GM19238 (cell line): ENCODE measurements at regions not wholly inside any gene's neighbourhood (a gene's known extent, or its start where the extent isn't known, plus 50 kb on each side); places are given as distances from the start of the nearest gene placed in this dataset.

Experiments used
- DNase-seq: peaks from one replicate; pipeline ENCODE4 v3.0.0; 2011; ENCODE audit warnings: low spot score; ENCODE audit not compliant: insufficient read length

- DNase-seq = no peak
These were observed 51.9 kb upstream of the KLF13 start for GRCh38 chr15:31274496-31275330.

- no peak for DNase-seq
These were observed 51.0 kb upstream of the KLF13 start for GRCh38 chr15:31275331-31276262.

GRCh38 chr15:31276596-31277298 lies 49.9 kb upstream of the KLF13 start:
- DNase-seq = no peak
